Right atrium auricular region (tissue), 2 donors: ENCODE measurements at regions not wholly inside any gene's neighbourhood (a gene's known extent, or its start where the extent isn't known, plus 50 kb on each side); places are given as distances from the start of the nearest gene placed in this dataset.

Experiments used
- DNase-seq: peaks from one replicate; pipeline ENCODE4 v3.0.0-alpha.2; 2019; ENCODE audit warnings: low spot score
- H3K27ac ChIP-seq, 2 donors: fragments of 200-600 bp; sonication (generic); 1 replicate in 1 of 2; 2 replicates in 1 of 2; pipeline ENCODE4 v1.5.1; 2016 to 2019
- H3K27me3 ChIP-seq, 2 donors: fragments of 200-600 bp; sonication (generic); one replicate each; pipeline versions ENCODE4 v1.5.1 to v1.6.0; 2017 to 2019
- H3K36me3 ChIP-seq: fragments of 200-600 bp; sonication (generic); one replicate; pipeline ENCODE4 v1.5.1; 2016
- H3K4me1 ChIP-seq, 2 donors: fragments of 200-600 bp; sonication (generic); one replicate each; pipeline versions ENCODE4 v1.5.1 to v1.6.0; 2017 to 2019
- H3K4me3 ChIP-seq, 2 donors: fragments of 200-600 bp; sonication (generic); 1 replicate in 1 of 2; 2 replicates in 1 of 2; pipeline ENCODE4 v1.5.1; 2017 to 2019; ENCODE audit warnings: mild to moderate bottlenecking in 1 of 2, moderate library complexity in 1 of 2
- H3K9me3 ChIP-seq, 2 donors: fragments of 200-600 bp; sonication (generic); one replicate each; pipeline ENCODE4 v1.5.1; 2019
- TF ChIP-seq, protein P1 (sequence below), 2 donors: fragments of 200-600 bp; sonication (generic); IDR thresholded peaks; one replicate each; pipeline ENCODE4 v1.5.1; 2019; ENCODE audit warnings: antibody characterized with exemption in 2 of 2

DNA sequence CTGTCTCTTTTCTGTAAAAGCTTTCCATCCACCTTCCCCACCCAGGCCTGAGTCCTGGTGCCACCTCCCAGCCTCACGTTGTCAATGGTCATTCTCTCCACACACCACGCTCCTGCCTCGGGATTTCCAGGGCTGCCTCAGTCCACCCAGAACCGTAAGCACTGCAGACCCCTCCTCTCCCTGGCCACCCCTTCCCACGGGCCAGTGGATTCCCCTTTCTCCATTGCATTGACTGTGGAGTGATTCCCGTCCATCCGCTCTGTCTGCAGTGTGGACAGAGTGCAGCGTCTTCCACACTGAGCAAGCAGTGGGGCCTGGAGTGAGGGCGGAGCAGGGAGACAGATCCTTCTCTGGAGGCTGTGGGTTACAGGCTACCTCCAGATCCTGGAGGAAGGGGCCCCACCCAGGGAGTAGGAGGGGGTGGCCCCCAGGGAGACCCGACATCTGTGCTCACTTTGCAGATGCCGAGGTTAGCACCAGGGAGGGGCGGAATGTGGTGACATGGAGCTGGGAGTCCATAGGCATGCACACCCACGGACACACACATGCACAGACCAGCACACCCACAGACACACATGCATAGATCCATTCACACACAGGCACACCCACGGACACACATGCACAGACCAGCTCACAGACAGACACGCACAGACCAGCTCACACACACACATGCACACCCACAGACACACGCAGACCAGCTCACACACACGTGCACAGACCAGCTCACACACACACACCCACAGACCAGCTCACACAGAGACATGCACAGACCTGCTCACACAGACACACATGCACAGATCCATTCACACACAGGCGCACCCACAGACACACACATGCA is 109.6 kb upstream of the B3GAT1 start:
- DNase-seq = no peak
- TF ChIP-seq, protein P1, sequence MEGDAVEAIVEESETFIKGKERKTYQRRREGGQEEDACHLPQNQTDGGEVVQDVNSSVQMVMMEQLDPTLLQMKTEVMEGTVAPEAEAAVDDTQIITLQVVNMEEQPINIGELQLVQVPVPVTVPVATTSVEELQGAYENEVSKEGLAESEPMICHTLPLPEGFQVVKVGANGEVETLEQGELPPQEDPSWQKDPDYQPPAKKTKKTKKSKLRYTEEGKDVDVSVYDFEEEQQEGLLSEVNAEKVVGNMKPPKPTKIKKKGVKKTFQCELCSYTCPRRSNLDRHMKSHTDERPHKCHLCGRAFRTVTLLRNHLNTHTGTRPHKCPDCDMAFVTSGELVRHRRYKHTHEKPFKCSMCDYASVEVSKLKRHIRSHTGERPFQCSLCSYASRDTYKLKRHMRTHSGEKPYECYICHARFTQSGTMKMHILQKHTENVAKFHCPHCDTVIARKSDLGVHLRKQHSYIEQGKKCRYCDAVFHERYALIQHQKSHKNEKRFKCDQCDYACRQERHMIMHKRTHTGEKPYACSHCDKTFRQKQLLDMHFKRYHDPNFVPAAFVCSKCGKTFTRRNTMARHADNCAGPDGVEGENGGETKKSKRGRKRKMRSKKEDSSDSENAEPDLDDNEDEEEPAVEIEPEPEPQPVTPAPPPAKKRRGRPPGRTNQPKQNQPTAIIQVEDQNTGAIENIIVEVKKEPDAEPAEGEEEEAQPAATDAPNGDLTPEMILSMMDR (IDR thresholded peaks at IDR 0.05) = no peak
- no peaks in the 10 kb centered on the region for H3K27me3 ChIP-seq
- no peaks in the 10 kb centered on the region for H3K4me1 ChIP-seq
- no peak overlapping the region for H3K4me3 ChIP-seq
- no peaks in the 10 kb centered on the region for H3K9me3 ChIP-seq
- H3K36me3 ChIP-seq = no peaks in the 10 kb centered on the region
- H3K27ac ChIP-seq = no peak overlapping the region

DNA sequence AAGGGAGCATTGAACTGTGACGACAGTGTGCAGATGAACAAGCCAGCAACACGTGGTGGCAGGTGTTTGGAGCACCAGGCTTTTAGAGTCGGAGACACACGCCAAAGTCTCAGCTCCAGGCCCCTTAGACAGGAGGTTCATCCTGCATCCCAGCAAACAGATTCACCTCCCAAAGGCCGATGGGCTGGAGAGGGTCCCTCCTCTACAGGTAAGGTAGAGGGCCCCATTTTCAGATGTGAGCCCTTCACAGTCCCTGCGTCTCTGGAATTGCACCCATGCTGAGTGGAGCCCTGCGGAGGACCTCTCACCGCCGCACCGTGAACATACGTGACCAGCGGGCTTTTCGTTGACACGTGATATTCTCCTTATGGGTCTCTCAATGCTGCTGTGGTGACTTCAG is 109.0 kb upstream of the B3GAT1 start:
- DNase-seq = no peak
- no peaks in the 10 kb centered on the region for H3K4me1 ChIP-seq
- no peaks in the 10 kb centered on the region for H3K36me3 ChIP-seq
- no peaks in the 10 kb centered on the region for H3K27me3 ChIP-seq
- no peak overlapping the region for H3K4me3 ChIP-seq
- H3K9me3 ChIP-seq = no peaks in the 10 kb centered on the region
- TF ChIP-seq, protein P1 (IDR thresholded peaks at IDR 0.05) = no peak
- no peak overlapping the region for H3K27ac ChIP-seq

DNA sequence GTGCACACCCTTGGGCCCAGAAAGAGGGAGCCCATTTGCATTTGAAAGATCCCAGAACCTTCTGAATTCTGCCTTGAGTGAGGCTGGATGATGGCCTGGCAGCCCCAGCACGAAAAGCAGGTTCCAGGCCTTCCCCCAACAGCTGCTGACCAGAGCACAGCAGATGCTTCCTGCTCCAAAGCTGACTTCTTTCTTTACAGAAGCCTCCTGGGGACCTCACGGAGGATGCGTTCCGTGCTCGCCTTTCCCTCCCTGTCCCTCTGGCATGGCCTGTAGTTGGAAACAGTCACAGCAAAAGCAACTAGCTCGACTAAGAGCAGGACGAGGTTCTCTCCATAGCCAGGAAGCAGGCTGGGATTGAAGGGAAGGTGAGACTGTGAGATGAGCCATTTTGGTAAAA is 107.7 kb upstream of the B3GAT1 start:
- no peaks in the 10 kb centered on the region for H3K27me3 ChIP-seq
- no peak overlapping the region for H3K4me3 ChIP-seq
- DNase-seq = no peak
- H3K36me3 ChIP-seq = no peaks in the 10 kb centered on the region
- TF ChIP-seq, protein P1 (IDR thresholded peaks at IDR 0.05) = no peak
- no peaks in the 10 kb centered on the region for H3K9me3 ChIP-seq
- H3K4me1 ChIP-seq = no peaks in the 10 kb centered on the region
- no peak overlapping the region for H3K27ac ChIP-seq

DNA sequence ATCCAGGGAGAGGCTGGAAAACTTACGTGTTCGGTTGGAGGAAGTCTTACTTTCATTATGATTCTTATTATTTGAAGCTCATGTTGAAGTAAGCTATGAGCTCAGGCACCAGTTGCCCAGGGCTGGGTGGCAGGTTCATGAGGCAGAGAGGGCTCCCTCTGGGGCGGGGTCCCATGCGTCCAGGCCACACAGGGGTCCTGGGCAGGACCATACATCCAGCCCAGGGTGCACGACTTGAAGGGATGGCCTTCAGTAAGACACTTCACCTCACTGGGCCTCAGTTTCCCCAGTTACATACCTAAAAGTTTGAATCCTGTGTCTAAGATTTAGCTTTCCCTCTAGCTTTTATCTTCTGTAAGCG is 107.3 kb upstream of the B3GAT1 start:
- H3K27me3 ChIP-seq = no peaks in the 10 kb centered on the region
- no peaks in the 10 kb centered on the region for H3K9me3 ChIP-seq
- no peaks in the 10 kb centered on the region for H3K36me3 ChIP-seq
- H3K27ac ChIP-seq = no peak overlapping the region
- TF ChIP-seq, protein P1 (IDR thresholded peaks at IDR 0.05) = no peak
- H3K4me3 ChIP-seq = no peak overlapping the region
- DNase-seq = no peak
- no peaks in the 10 kb centered on the region for H3K4me1 ChIP-seq

DNA sequence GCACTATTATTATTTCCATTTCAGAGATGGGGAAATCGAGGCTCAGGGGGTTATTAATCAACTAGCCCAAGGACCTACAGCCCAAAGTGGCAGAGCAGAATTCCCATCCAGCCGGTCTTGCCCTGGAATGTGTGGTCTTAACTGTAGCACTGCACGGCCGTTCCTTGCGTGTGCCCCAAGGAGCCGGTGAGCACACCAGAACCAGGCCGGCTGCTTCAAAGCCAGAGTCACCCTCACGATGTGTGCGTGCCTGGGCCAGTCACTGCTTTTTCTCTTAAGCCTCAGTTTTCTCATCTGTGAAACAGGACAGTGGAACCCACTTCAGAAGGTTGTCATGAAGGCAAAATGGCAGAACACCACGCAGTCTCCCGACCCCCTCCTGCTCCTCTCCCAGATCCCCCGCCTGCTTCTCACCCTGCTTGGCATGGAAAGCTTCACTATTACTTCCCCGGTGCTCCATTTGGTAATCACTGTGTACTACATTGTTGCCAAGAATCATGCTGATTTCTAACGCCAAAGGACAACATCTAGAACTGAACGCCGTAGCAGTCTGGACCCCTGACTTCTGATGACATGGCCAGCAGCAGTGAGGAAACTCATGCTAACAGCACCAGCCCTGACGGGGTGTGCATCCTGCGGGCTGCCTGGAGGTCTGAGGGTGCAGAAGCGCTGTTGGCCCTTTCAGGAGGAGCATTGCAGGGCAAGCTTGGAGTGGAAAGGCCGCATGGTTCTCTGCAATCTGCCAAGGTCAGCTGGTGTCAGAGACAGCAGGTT is 106.8 kb upstream of the B3GAT1 start:
- no peak overlapping the region for H3K4me3 ChIP-seq
- no peak for DNase-seq
- H3K4me1 ChIP-seq = no peaks in the 10 kb centered on the region
- no peaks in the 10 kb centered on the region for H3K9me3 ChIP-seq
- H3K36me3 ChIP-seq = no peaks in the 10 kb centered on the region
- H3K27me3 ChIP-seq = no peaks in the 10 kb centered on the region
- TF ChIP-seq, protein P1 (IDR thresholded peaks at IDR 0.05) = no peak
- H3K27ac ChIP-seq = no peak overlapping the region
